T-helper 2 cell treated with Interferon-gamma antibody and Interleukin-4, amounts not matched to agents 100 ng/mL and 5 ng/mL, for 36 hours (primary cell): ENCODE measurements at regions not wholly inside any gene's neighbourhood (a gene's known extent, or its start where the extent isn't known, plus 50 kb on each side); places are given as distances from the start of the nearest gene placed in this dataset.
"Not testable (repeated sequence)": the region's sequence is repeated elsewhere in the genome, so short reads cannot be mapped to it uniquely, and the experiment has no call there.

Experiments used
- intact Hi-C: fragments of 100-400 bp; cut with micrococcal nuclease; formaldehyde crosslinking; loops from one replicate; pipeline ENCODE4 v1.15.1; 2023

DNA sequence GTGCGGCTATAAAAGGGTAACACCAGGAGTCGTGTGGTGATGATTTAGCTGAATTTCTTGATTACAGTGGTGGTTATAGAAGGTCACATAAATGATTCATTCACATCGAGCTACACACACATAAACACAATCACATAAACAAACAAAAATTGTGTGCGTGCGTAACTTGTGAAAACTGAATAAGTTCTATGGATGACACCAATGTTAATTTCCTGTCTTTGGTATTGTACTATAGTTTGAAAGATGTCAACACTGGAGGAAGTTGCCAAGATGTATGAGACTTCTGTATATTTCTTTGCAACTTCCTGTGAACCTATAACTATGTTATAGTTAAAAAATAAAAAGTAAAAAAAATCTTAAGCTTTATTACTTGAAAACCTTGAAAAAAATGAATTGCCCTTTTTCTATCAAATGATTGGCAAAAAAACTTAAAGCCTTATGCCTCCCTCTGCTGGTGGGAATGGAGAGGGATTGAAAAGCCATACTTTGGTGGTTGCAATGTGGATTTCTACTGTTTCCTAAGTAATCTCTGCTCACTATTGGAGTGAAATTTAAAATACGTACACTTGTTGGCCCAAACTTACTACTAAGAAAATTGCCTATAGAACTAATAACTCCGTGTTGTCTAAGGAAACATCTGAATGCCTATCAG, 227.7 kb downstream of the RPIA start:
- intact Hi-C loops = loop anchor here (1.0 kb wide), 2 partner anchors 39 to 179 kb away; no protein-coding TSS in a partner anchor

DNA sequence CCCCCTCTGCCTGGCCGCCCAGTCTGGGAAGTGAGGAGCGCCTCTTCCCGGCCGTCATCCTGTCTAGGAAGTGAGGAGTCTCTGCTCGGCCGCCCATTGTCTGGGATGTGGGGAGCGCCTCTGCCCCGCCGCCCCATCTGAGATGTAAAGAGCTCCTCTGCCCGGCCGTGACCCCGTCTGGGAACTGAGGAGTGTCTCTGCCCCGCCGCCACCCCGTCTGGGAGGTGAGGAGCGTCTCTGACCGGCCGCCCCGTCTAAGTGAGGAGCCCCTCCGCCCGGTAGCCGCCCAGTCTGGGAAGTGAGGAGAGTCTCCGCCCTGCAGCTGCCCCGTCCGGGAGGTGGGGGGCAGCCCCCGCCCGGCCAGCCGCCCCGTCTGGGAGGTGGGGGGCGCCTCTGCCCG, 228.9 kb downstream of the RPIA start:
- intact Hi-C loops = not testable (repeated sequence)

DNA sequence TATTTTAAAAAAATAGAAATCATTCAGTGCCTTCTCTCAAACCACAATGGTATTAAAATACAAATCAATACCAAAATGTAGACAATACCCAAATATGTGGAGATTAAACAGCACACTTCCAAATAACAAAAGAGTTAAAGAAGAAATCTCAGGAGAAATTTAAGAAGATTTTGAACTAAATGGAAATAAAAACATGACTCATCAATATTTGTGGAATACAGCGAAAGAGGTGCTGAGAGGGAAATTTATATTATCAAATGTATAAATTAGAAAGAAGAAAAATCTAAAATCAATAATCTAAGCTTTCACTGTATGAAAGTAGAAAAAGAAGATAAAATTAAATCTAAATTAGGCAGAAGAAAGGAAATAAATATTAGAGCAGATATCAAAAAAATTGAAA, 233.1 kb downstream of the RPIA start:
- intact Hi-C loops = no loop called here

DNA sequence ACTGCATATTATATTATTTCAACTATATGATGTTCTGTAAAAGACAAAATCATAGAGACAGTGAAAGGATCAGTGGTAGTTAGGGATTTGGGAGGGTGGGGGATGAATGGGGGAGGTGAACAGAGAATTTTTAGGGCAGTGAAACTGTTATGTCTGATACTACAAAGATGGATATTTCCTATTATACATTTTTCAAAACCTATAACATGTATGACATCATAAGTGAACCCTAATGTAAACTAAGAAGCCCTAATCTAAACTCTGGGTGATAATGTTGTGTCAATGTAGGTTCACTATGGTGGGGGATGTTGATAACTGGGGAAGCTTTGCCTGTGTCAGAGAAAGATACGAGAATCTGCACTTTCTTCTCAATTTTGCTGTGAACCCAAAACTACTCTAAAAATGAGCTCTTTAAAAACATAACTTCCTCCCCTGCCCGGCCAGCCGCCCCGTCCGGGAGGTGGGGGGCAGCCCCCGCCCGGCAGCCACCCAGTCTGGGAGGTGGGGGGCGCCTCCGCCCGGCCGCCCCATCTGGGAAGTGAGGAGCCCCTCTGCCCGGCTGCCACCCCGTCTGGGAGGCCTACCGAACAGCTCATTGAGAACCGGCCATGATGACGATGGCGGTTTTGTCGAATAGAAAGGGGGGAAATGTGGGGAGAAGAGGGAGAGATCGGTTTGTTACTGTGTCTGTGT, 234.4 kb downstream of the RPIA start:
- intact Hi-C loops = no loop called here

DNA sequence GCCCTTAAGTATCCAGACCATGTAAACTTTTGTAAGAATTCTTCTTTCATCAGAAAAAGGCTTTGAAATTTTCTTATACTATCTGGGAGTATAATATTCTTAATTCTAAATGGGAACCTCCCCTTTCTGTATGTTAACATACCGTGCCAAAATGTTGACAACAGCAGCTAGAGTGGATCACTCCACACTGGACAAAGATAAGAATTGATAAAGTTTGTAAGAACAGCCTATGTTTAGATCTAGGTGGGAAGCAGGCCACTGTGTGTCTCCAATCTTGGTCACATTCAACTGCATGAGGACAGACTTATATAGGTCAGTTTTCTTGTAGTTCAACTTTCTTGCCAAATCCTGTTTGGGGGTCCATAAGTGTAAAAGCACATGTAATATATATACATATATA, 235.7 kb downstream of the RPIA start:
- intact Hi-C loops = no loop called here

DNA sequence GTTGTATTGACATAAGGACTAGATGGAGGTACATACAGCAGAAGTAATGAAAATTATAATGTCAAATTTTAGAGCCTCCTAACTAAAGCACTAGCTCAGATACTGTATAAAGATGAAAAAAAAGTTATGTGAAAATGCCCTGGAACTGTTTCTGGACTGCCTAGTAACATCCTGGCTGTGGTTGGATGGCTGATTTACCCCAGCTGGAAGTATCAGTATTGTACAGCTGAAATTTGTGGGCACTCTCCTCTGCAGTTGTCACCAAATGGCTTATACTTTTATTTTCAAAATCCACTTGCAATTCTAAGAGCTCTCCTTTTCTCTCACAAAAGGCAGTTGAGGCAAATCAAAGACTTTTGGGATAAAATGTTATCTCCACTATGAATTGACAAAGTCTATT, 239.2 kb downstream of the RPIA start:
- intact Hi-C loops = no loop called here

DNA sequence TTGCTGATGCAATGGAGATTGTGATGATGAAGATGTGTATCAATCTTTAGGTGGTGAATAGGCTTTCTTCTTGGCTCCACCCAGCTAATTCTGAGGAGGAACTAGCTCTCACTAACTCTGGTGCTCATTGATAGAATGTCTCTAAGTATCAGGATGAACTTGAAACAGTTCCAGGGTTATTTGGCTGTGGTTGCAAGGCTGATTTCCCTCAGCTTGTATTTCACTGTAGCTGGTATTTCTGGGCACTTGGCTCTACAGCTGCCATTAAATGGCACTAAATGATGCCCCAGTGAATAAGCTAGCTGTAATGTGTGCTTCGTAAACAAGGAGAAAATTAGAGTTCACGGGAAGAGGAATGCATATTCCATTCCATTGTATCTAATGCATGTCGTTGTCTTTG, 241.2 kb downstream of the RPIA start:
- intact Hi-C loops = no loop called here

DNA sequence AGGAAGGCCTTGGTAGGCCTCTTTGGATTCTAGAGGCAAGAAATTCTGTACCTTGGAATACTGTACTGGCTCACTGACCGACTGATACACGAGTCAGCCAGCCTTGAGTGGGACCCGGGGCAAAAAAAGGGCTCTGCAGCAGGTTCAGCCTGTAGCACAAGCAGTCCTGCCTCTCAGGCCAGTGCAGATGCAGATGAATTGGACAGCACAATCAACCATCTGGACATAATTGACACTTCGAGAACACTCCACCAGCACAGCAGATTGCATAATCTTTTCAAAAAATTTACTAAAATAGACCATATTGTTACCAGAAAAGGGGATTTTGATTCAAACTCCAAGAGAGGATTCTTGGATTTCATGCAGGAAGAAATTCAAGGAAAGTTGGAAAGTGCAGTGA, 241.6 kb downstream of the RPIA start:
- intact Hi-C loops = no loop called here

DNA sequence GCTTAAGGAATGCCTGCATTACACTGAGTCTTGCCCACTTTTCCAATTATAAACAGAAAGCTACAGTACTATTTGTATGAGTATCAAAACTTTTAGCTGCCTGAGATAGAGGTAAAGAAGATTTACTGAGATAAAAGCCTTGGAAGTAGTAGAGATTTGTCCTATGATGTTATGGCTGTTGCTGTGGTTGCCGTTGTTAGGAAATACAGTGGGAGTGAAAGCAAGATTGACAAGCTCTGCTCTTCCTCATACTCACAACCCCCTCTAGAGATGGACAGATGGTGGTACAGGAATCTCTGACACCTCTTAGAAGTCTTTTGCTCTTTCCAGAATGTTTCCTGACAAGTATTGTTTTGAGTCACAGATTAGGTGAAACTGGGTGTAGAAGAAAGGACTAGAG, 242.5 kb downstream of the RPIA start:
- intact Hi-C loops = no loop called here

DNA sequence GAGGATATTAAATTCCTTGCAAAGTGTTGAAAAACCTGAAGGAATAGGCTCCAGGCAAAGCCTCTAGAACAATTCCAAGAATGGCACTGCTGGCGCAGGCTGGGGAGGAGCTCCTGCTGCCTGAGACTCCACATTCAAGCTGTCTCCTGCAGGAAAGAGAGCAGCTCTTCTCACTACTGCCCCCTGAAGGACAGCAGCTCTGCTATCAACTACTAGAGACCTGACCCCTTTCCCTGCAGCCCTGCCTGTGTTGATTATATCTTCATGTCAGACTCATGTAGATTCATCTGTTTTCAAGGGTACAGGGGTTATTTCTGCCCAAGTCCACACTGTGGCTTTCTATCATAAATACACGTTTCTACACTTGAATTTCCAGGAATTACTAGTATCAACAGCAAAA, 249.7 kb downstream of the RPIA start:
- intact Hi-C loops = not testable (repeated sequence)

DNA sequence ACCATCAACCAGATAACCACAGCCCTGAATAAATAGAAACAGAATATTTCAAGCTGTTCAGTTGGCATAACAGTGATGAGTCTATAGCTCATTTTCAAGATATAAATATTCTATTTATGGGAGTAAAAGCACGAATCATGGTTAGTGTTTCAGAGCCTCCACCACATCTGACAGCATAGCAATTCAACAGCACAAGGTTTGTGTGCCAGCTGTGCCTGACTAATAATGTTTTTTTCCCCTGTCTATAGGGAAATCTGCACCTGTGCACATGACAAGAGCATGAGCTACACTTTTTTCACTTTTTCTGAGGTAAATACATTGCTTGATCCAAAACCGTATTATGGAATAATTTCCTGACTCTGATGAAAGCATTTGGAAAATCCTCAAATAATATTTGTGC, 251.3 kb downstream of the RPIA start:
- intact Hi-C loops = no loop called here

DNA sequence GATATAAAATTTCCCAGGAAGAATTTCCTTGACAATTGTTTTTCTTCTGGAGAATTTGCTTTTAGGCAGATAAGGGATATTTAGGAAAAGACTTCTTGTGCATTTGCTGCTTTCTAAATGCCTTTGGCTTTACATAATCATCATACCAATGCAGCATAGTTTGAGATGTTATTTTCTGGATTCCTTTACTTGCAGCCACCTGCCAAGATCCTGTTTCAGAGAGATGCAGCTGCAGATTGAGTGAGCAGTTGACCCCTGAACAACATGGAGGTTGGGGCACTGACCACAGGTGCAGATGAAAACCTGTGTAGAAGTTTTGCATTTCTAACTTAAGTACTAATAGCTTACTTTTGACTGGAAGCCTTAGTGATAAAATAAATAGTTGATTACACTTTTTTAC, 257.9 kb downstream of the RPIA start:
- intact Hi-C loops = no loop called here

DNA sequence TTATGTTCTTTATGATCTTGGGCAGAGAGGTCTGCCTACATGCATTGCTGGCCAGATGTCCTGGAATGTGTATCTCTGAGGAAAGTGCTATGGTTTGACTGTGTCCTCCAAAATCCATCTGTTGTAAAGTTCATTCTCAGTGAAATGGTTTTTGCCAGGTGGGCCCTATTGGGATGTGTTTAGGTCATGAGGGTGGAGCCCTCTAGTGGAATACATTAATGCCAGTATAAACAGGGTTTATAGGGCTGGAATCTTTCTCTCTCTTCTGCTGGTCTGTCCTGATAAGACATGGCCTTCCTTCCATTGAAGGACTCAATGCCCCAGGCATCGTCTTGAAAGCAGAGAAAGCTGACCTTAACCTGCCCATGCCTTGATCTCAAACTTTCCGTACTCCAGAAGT, 258.5 kb downstream of the RPIA start:
- intact Hi-C loops = no loop called here

DNA sequence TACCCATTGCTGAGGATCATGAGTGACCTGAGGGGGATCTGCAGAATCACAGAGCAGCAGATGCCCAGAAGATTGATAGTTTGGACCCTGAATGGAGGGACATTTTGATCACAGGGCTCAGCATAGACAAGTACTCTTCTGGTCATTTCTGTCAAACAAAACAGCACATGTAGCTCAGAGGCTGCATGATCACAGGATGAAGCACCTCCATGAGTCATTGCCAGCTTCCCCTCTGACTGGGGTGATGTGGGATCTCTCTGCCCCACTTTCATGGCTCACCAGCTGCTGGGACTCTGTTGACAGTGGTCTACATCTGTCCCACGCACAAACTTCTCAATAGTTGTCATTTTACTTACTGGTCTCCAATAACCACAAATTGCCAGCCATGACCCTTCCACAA, 264.1 kb downstream of the RPIA start:
- intact Hi-C loops = no loop called here

DNA sequence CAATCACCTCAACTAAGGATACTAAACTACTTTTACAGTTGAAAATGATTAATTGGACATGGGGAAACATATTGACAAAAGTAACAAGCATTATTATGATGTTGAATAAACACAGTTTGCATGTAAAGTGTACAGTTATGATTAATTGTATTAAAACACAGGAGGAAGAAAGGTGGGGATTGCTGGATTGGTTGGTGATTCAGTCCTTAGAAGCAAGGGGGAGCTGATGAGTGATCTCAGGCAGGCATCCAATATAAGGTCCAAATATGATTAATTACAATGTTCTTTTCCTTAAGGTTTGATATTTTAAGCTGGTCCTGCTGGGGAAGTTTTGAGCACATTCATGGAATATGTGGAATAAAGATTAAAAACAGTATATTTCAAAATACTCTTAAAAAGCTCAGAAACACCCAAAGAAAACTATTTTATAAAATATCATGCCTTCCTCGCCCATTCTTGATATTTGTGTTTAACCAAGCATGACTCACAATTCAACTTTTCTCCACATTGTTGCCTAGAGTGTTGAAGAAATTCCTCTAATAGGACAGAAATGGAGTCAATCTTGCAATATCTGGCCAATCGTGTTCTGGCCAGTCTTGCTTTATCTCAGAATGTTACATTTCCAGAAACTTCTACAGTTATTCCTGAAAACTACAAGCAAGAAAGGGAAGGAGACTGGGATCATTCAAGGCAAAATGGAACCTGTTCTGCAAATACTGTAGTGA, 268.2 kb downstream of the RPIA start:
- intact Hi-C loops = no loop called here

DNA sequence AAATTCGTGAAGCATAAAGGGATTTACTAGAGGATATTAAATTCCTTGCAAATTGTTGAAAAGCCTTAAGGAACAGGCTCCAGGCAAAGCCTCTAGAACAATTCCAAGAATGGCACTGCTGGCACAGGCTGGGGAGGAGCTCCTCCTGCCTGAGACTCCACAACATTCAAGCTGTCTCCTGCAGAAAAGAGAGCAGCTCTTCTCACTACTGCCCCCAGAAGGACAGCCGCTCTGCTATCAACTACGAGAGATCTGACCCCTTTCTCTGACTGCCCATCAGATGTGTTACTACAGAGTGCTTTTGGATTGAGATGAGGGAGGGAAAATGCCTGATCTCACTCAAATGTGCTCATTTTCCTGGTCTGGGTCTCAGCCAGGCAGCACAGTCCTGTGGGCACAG, 269.9 kb downstream of the RPIA start:
- intact Hi-C loops = not testable (repeated sequence)

DNA sequence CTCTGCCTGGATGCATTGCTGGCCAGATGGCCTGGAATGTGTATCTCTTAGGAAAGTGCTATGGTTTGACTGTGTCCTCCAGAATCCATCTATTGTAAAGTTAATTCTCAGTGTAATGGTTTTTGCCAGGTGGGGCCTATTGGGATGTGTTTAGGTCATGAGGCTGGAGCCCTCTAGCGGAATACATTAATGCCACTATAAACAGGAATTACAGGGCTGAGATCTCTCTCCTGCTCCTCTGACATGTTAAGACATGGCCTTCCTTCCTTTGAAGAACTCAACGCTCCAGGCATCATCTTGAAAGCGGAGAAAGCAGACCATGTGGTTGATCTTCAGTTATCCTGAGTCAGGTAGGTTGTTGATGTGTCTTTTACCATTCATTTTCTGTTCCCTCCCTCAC, 276.4 kb downstream of the RPIA start:
- intact Hi-C loops = no loop called here

DNA sequence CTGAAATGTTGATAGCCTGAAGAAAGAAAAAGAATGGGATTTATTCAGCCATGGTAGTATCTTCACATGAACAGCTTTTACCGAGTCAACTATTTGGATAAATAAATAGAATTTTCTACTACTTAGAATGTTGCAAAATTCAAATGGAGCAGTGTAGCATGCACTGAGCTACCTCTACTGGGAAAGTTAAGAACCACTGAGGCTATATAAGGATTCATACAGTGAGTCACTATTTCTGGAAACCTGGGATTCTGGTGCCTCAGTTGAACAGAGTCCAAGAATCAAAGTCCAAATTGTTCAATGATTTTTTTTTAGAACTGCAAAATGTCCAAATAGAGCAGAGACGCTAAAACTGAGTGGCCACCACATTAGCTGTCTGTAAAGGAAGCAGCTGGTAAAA, 286.5 kb downstream of the RPIA start:
- intact Hi-C loops = not testable (repeated sequence)

DNA sequence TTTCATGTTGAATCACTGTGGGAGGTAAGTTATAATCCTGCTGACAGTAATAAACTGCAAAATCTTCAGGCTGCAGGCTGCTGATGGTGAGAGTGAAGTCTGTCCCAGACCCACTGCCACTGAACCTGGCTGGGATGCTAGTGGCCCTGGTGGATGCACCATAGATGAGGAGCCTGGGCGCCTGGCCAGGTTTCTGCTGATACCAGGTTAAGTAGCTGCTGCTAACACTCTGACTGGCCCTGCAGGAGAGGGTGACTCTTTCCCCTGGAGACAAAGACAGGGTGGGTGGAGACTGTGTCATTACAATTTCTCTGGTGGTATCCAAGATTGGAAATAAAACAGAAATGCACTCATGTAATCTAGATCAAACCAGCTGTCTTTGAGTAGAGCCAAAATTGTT, 287.0 kb downstream of the RPIA start:
- intact Hi-C loops = not testable (repeated sequence)

DNA sequence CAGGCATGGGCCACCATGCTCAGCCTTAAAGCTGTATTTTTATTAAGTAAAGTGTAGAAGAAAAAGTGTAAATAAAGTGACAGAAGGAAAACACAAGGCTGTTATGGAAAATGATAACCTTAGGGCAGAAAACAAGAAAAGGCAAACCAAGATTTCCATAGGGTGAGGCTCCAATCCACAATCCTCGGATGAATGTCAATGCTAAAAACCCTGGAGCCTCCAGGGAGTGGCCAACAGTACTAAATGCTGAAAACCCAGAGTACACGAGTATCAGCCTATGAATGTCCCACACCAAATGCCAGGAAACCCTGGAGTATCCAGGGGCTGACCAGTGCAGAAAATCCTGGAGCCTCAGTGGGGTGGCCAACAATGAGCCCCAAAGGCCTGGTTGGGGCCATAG, 292.6 kb downstream of the RPIA start:
- intact Hi-C loops = not testable (repeated sequence)

DNA sequence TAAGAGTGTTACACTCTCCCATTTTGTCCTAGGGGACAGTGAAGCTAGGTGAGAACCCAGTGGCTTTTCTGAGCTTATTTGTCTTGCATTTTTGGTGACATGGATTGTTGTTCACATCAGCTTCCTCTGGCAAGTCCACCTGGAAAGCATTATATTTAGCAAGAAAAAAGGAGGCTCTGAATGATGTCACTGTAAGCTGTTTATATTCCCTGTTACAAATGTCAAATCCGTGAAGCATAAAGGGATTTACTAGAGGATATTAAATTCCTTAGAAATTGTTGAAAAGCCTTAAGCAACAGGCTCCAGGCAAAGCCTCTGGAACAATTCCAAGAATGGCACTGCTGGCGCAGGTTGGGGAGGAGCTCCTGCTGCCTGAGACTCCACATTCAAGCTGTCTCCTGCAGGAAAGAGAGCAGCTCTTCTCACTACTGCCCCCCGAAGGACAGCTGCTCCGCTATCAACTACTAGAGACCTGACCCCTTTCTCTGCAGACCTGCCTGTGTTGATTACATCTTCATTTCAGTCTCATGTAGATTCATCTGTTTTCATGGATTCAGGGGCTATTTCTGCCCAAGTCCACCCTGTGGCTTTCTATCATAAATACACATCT, 295.4 kb downstream of the RPIA start:
- intact Hi-C loops = not testable (repeated sequence)

DNA sequence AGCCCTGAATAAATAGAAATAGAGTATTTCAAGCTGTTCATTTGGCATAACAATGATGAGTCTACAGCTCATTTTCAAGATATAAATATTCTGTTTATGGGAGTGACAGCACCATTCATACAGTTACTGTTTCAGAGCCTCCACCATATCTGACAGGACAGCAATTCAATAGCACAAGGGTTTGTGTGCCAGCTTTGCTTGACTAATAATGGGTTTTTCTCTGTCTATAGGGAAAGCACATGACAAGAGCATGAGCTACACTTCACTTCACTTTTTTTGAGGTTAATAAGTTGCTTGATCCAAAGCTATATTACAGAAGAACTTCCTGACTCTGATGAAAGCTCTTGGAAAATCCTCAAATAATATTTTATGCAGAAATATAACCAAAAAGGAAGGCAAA, 297.1 kb downstream of the RPIA start:
- intact Hi-C loops = not testable (repeated sequence)
